ENCODE measurements at regions not wholly inside any gene's neighbourhood (a gene's known extent, or its start where the extent isn't known, plus 50 kb on each side); places are given as distances from the start of the nearest gene placed in this dataset.

- no peak for DNase-seq (ENCODE audit: low read depth)
Measured at GRCh38 chr9:99753436-99753835, 68.2 kb upstream of the NR4A3 start.

- DNase-seq (ENCODE audit: low read depth) = no peak
Measured at GRCh38 chr9:99760421-99760820, 61.3 kb upstream of the NR4A3 start.

- DNase-seq (ENCODE audit: low read depth) = no peak
Measured at GRCh38 chr9:99762470-99762869, 59.2 kb upstream of the NR4A3 start.
